HG03095 (cell line): ENCODE measurements at regions not wholly inside any gene's neighbourhood (a gene's known extent, or its start where the extent isn't known, plus 50 kb on each side); places are given as distances from the start of the nearest gene placed in this dataset.

Experiments
- ATAC-seq: cut with Tn5 transposase; IDR thresholded peaks from one replicate; pipeline ENCODE4 v1.9.1; 2021; ENCODE audit warnings: moderate library complexity; ENCODE audit not compliant: unreplicated experiment

GRCh38 chr4:152269448-152270191, 266.3 kb downstream of the FBXW7 start:
- no peak for ATAC-seq

- ATAC-seq: no peak
These were observed 268.1 kb downstream of the FBXW7 start for GRCh38 chr4:152267811-152268210.

- no peak for ATAC-seq
These were observed 268.9 kb downstream of the FBXW7 start for GRCh38 chr4:152266831-152267480.

- no peak for ATAC-seq
These were observed 270.7 kb downstream of the FBXW7 start for GRCh38 chr4:152265149-152265621.

GRCh38 chr4:152264106-152264505, 271.8 kb downstream of the FBXW7 start:
- ATAC-seq: no peak

- no peak for ATAC-seq
These were observed 276.0 kb downstream of the FBXW7 start for GRCh38 chr4:152259866-152260265.

GRCh38 chr4:152258804-152259708, 276.8 kb downstream of the FBXW7 start:
- ATAC-seq: no peak

- no peak for ATAC-seq
These were observed 277.5 kb downstream of the FBXW7 start for GRCh38 chr4:152258391-152258790.

- no peak for ATAC-seq
These were observed 278.3 kb downstream of the FBXW7 start for GRCh38 chr4:152257601-152258066.

GRCh38 chr4:152256996-152257395, 278.9 kb downstream of the FBXW7 start:
- ATAC-seq: no peak

GRCh38 chr4:152255437-152255836, 280.5 kb downstream of the FBXW7 start:
- ATAC-seq: peak; percentile 89

GRCh38 chr4:152248347-152248746, 287.5 kb downstream of the FBXW7 start:
- no peak for ATAC-seq

- no peak for ATAC-seq
These were observed 288.5 kb downstream of the FBXW7 start for GRCh38 chr4:152247271-152247975.

GRCh38 chr4:152246659-152247058, 289.2 kb downstream of the FBXW7 start:
- no peak for ATAC-seq

- no peak for ATAC-seq
These were observed 290.2 kb downstream of the FBXW7 start for GRCh38 chr4:152245680-152246079.

GRCh38 chr4:152244659-152245058, 291.2 kb downstream of the FBXW7 start:
- no peak for ATAC-seq

GRCh38 chr4:152243896-152244595, 291.8 kb downstream of the FBXW7 start:
- no peak for ATAC-seq

- ATAC-seq: no peak
These were observed 292.7 kb downstream of the FBXW7 start for GRCh38 chr4:152243206-152243605.

GRCh38 chr4:152240232-152240631, 295.7 kb downstream of the FBXW7 start:
- no peak for ATAC-seq

- no peak for ATAC-seq
These were observed 296.7 kb downstream of the FBXW7 start for GRCh38 chr4:152239216-152239615.
